Choroid plexus epithelial cell (primary cell): ENCODE measurements at regions not wholly inside any gene's neighbourhood (a gene's known extent, or its start where the extent isn't known, plus 50 kb on each side); places are given as distances from the start of the nearest gene placed in this dataset.
A peak's percentile ranks its signal among the peaks of the same experiment; 100 is the strongest.

Experiments
- DNase-seq: peaks from one replicate; pipeline ENCODE4 v3.0.0-alpha.2; 2010; ENCODE audit warnings: low read depth
- H3K4me3 ChIP-seq: 2 replicates; pipeline ENCODE4 v1.5.1; 2011; ENCODE audit warnings: low read depth, mild to moderate bottlenecking, control low read depth, low read length, moderate library complexity
- CTCF ChIP-seq: conservative IDR thresholded peaks from 2 replicates; pipeline ENCODE4 v1.5.1; 2011; ENCODE audit warnings: low read depth, mild to moderate bottlenecking, control low read depth, inconsistent platforms, low read length, moderate library complexity

DNA sequence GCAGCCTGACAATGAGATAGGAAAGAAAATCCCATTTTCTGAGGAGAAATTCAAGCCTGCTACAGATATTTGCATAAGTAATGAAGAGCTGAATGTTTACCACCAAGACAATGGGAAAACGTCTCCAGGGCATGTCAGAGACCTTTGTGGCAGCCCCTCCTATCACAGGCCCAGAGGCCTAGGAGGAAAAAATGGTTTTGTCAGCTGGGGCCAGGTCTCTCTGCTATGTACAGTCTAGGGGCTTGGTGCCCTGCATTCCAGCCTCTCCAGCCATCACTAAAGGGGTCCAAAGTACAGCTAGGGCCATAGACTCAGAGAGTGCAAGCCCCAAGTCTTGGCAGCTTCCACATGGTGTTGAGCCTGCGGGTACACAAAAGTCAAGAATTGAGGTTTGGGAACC lies 361.6 kb upstream of the ANXA10 start:
- no peak for TF ChIP-seq CTCF
- DNase-seq: no peak

DNA sequence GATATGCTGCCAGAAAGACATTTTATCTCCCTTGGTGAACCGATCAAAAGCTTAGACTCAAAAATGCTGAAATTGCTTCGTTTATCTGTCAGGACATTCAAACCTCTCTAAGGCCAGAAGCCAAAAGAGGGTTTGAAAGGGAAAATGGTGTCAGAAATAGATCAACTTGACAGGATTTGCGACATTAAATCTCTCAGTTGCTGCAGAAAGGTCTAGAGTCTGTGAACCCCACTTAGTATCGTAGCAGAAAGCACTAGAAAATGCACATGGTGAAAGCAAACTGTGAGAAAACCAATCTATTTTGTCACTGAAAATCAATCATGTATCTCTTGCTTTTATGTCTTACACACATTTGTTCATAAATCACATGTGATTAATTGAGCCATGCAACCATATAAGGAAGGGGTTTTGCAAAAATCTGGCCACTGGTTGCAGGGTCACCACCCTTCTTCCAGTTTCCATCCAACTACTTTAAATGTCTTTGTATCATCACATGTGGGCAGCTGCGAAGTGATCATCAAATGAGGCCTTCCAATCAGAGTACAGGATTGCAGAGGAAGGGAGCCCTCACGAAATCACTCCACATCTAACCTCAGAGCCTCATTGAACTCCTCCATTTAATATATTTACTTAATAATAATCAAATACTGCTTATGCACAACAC lies 347.2 kb upstream of the ANXA10 start:
- no peak for TF ChIP-seq CTCF
- DNase-seq: no peak
- no peak overlapping the region for H3K4me3 ChIP-seq

More for the DNA sequence above, 361.6 kb upstream of the ANXA10 start:
- H3K4me3 ChIP-seq: no peak overlapping the region

GRCh38 chr4:167767281-167767680 lies 325.1 kb upstream of the ANXA10 start:
- DNase-seq: no peak
- TF ChIP-seq CTCF: no peak
- no peak overlapping the region for H3K4me3 ChIP-seq

GRCh38 chr4:167774646-167775045 lies 317.7 kb upstream of the ANXA10 start:
- no peak overlapping the region for H3K4me3 ChIP-seq
- TF ChIP-seq CTCF: no peak
- DNase-seq: no peak

DNA sequence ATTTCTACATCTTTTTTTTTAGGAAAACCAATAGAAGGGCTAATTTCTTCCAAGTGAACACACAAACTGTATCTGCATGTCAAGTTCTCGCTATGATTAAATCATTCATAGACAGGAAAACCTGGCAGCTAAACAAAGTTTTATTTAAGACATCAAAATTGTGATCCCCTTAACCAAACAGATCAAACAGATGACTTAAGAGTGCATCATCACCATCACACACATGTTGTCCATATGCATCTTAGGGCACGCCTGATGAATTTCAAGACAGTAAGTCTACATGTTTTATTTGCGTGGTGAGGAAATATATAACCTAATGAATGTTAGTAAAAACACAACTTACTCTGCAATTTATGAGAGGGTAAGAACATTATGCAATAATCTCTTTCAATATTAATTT lies 317.0 kb upstream of the ANXA10 start:
- H3K4me3 ChIP-seq: no peak overlapping the region
- no peak for DNase-seq
- TF ChIP-seq CTCF: no peak

- H3K4me3 ChIP-seq: no peak overlapping the region
- TF ChIP-seq CTCF: peak; percentile 30
- DNase-seq: peak; percentile 13
These were observed 313.1 kb upstream of the ANXA10 start for GRCh38 chr4:167779280-167779679.

GRCh38 chr4:167779864-167780263 lies 312.5 kb upstream of the ANXA10 start:
- peak; percentile 8 for DNase-seq
- no peak for TF ChIP-seq CTCF
- H3K4me3 ChIP-seq: peak overlapping the region; percentile 32
